ENCODE measurements at regions not wholly inside any gene's neighbourhood (a gene's known extent, or its start where the extent isn't known, plus 50 kb on each side); places are given as distances from the start of the nearest gene placed in this dataset.

Small RNA genes lying in the stretch of these regions (small RNA-seq; reads per million reads assigned to genes)
- gene RNA5SP517, result 0 reads per million in 3 experiments

Measured in neural cell (in vitro differentiated cells).